Ishikawa (cell line): ENCODE measurements at regions not wholly inside any gene's neighbourhood (a gene's known extent, or its start where the extent isn't known, plus 50 kb on each side); places are given as distances from the start of the nearest gene placed in this dataset.

Experiments
- CEBPB ChIP-seq: IDR thresholded peaks from 2 replicates; pipeline ENCODE4 v1.6.1; 2012
- CREB1 ChIP-seq: IDR thresholded peaks from 2 replicates; pipeline ENCODE4 v1.6.1; 2012; ENCODE audit warnings: low read depth
- EP300 ChIP-seq: IDR thresholded peaks from 2 replicates; pipeline ENCODE4 v1.6.1; 2012; ENCODE audit warnings: borderline replicate concordance
- FOXM1 ChIP-seq: IDR thresholded peaks from 2 replicates; pipeline ENCODE4 v1.6.1; 2012; ENCODE audit warnings: low read depth, borderline replicate concordance
- MAX ChIP-seq: IDR thresholded peaks from 2 replicates; pipeline ENCODE4 v1.6.1; 2012
- NFIC ChIP-seq: IDR thresholded peaks from 2 replicates; pipeline ENCODE4 v1.6.1; 2012
- REST ChIP-seq: IDR thresholded peaks from 2 replicates; pipeline ENCODE4 v1.6.1; 2012; ENCODE audit warnings: low read depth, mild to moderate bottlenecking
- TAF1 ChIP-seq: IDR thresholded peaks from 2 replicates; pipeline ENCODE4 v1.6.1; 2012; ENCODE audit warnings: low read depth, mild to moderate bottlenecking
- TCF12 ChIP-seq: IDR thresholded peaks from 2 replicates; pipeline ENCODE4 v1.6.1; 2012; ENCODE audit warnings: low read depth
- USF1 ChIP-seq: IDR thresholded peaks from 2 replicates; pipeline ENCODE4 v1.6.1; 2012

GRCh38 chr14:76930549-76930948, 98.0 kb downstream of the IRF2BPL start:
- no peak for TF ChIP-seq REST
- TF ChIP-seq EP300, result no peak
- no peak for TF ChIP-seq CEBPB
- TF ChIP-seq FOXM1, result no peak
- no peak for TF ChIP-seq CREB1
- TF ChIP-seq NFIC, result no peak
- TF ChIP-seq USF1, result no peak
- no peak for TF ChIP-seq TAF1
- no peak for TF ChIP-seq TCF12
- no peak for TF ChIP-seq MAX
